HepG2 (cell line): ENCODE measurements at regions not wholly inside any gene's neighbourhood (a gene's known extent, or its start where the extent isn't known, plus 50 kb on each side); places are given as distances from the start of the nearest gene placed in this dataset.

ENCODE experiments used
- ATAC-seq: fragments of 200-7000 bp; cut with Tn5 transposase; 3 replicates; pipeline ENCODE4 v1.9.1; 2020; ENCODE audit warnings: mild to moderate bottlenecking, moderate library complexity
- BruUV-seq: library from RNA; stranded (reverse); fragments of 400-500 nt; replicated peaks from 2 replicates; lab custom pipeline; 2021; lab: Mats Ljungman, UMichigan
- CTCF ChIA-PET: fragments of 300-600 bp; formaldehyde crosslinking; extraction: SDS; loops from one replicate; lab custom pipeline; 2021; ENCODE audit warnings: low total read pairs, inconsistent platforms, low intra/inter-chr PET ratio; lab: Yijun Ruan, JAX
- POLR2A ChIA-PET: fragments of 350-600 bp; sonication (Branson Sonifier 250); formaldehyde crosslinking; loops from one replicate; lab custom pipeline; 2020; ENCODE audit warnings: antibody characterized with exemption, inconsistent platforms; lab: Yijun Ruan, JAX
- DNase-seq: peaks from one replicate; pipeline ENCODE4 v3.0.0-alpha.2; 2015; ENCODE audit warnings: low spot score
- FAIRE-seq: peaks from 3 replicates; lab custom pipeline; 2011; peaks lifted over from hg19 to GRCh38; lab: Jason Lieb, UNC
- H2AFZ ChIP-seq: one replicate; pipeline ENCODE4 v1.6.1; 2011; ENCODE audit warnings: low read length, inconsistent platforms
- H3K27ac ChIP-seq: fragments of 300-600 bp; 3 replicates; pipeline ENCODE4 v1.8.0; 2011; ENCODE audit warnings: mixed run types, mild to moderate bottlenecking, mixed read lengths, low read length, inconsistent platforms; ENCODE audit not compliant: insufficient read depth; ENCODE audit errors: extremely low read length
- H3K27me3 ChIP-seq, 2 experiments: fragments of 200-600 bp in 1 of 2; 2 replicates in 1 of 2; 3 replicates in 1 of 2; pipeline versions ENCODE4 v1.6.0 to v1.8.0; 2011; ENCODE audit warnings: low read length in 2 of 2, mild to moderate bottlenecking in 2 of 2, moderate library complexity in 2 of 2, inconsistent platforms in 1 of 2; ENCODE audit not compliant: insufficient read depth in 2 of 2, control insufficient read depth in 1 of 2
- H3K36me3 ChIP-seq, 2 experiments: fragments of 200-600 bp in 1 of 2; replicated peaks in 1 of 2; 2 replicates in 1 of 2; 3 replicates in 1 of 2; pipeline versions ENCODE4 v1.5.1 to v1.8.0; 2011; ENCODE audit warnings: low read length in 2 of 2, inconsistent platforms in 1 of 2; ENCODE audit not compliant: insufficient read depth in 2 of 2, control insufficient read depth in 1 of 2
- H3K4me1 ChIP-seq: 2 replicates; pipeline ENCODE4 v1.5.1; 2012; ENCODE audit warnings: low read length, inconsistent platforms; ENCODE audit not compliant: insufficient read depth
- H3K4me2 ChIP-seq: 2 replicates; pipeline ENCODE4 v1.6.0; 2011; ENCODE audit warnings: low read depth, low read length, inconsistent platforms
- H3K4me3 ChIP-seq, 3 experiments: fragments of 200-600 bp in 1 of 3; sonication (generic), shearing (Covaris generic) in 1 of 3; replicated peaks in 1 of 3; 2 replicates each; pipeline ENCODE4 v1.5.1; 2011 to 2016; ENCODE audit warnings: low read length in 3 of 3, inconsistent platforms in 2 of 3, low read depth in 2 of 3, mild to moderate bottlenecking in 2 of 3, control low read depth in 1 of 3, mixed read lengths in 1 of 3; ENCODE audit not compliant: insufficient read depth in 1 of 3
- H3K79me2 ChIP-seq: one replicate; pipeline ENCODE4 v1.6.1; 2011; ENCODE audit warnings: low read length, inconsistent platforms; ENCODE audit not compliant: insufficient read depth
- H3K9ac ChIP-seq: 2 replicates; pipeline ENCODE4 v1.6.0; 2011; ENCODE audit warnings: mild to moderate bottlenecking, low read depth, low read length, inconsistent platforms; ENCODE audit not compliant: insufficient read depth
- H3K9me3 ChIP-seq: 2 replicates; pipeline ENCODE4 v1.5.1; 2012; ENCODE audit warnings: mild to moderate bottlenecking, low read length
- H4K20me1 ChIP-seq: 2 replicates; pipeline ENCODE4 v1.6.0; 2011; ENCODE audit warnings: inconsistent platforms, mild to moderate bottlenecking, low read length, moderate library complexity; ENCODE audit not compliant: insufficient read depth
- AKNA ChIP-seq: sonication (generic); formaldehyde crosslinking; IDR thresholded peaks from 2 replicates; pipeline ENCODE4 v1.4.0; 2020; ENCODE audit warnings: missing genetic modification reagents, borderline replicate concordance
- PITX1 ChIP-seq: sonication (generic); formaldehyde crosslinking; IDR thresholded peaks from 2 replicates; pipeline ENCODE4 v1.5.1; 2020; ENCODE audit warnings: mild to moderate bottlenecking, missing genetic modification reagents
- RFXANK ChIP-seq: IDR thresholded peaks from 2 replicates; pipeline ENCODE4 v1.6.1; 2016
- WIZ ChIP-seq: sonication (generic); formaldehyde crosslinking; IDR thresholded peaks from 2 replicates; pipeline ENCODE4 v1.5.1; 2020; ENCODE audit warnings: mild to moderate bottlenecking, missing genetic modification reagents
- ZFP36L2 ChIP-seq: sonication (generic); formaldehyde crosslinking; IDR thresholded peaks from 2 replicates; pipeline ENCODE4 v1.4.0; 2020; ENCODE audit warnings: missing genetic modification reagents
- ZNF326 ChIP-seq: sonication (generic); formaldehyde crosslinking; IDR thresholded peaks from 2 replicates; pipeline ENCODE4 v1.4.0; 2020; ENCODE audit warnings: missing genetic modification reagents, borderline replicate concordance
- ZNF496 ChIP-seq: sonication (generic); formaldehyde crosslinking; IDR thresholded peaks from 2 replicates; pipeline ENCODE4 v1.8.1; 2023; ENCODE audit warnings: mild to moderate bottlenecking, moderate library complexity, missing genetic modification reagents; ENCODE audit not compliant: insufficient replicate concordance
- ZNF761 ChIP-seq: sonication (generic); formaldehyde crosslinking; conservative IDR thresholded peaks from 2 replicates; pipeline ENCODE4 v1.4.0; 2020; ENCODE audit warnings: mild to moderate bottlenecking, missing genetic modification reagents
- ZNF891 ChIP-seq: sonication (generic); formaldehyde crosslinking; IDR thresholded peaks from 2 replicates; pipeline ENCODE4 v1.5.0; 2020; ENCODE audit warnings: mild to moderate bottlenecking, missing genetic modification reagents
- WGBS: methylation state at CpG from one replicate; pipeline ENCODE4 v1.1.6; 2017; ENCODE audit warnings: low lambda C conversion rate; 5-methylcytosine and 5-hydroxymethylcytosine counted together
- in situ Hi-C: cut with HindIII; loops from 2 replicates; pipeline ENCODE4 v1.10.0; 2017; ENCODE audit warnings: low pct_unique_long_range_greater_than_20kb; ENCODE audit not compliant: extremely low pct_ligation_motif_present
- intact Hi-C: fragments of 100-400 bp; cut with micrococcal nuclease; formaldehyde crosslinking; loops from one replicate; pipeline ENCODE4 v1.10.0; 2022; ENCODE audit not compliant: unreplicated experiment
- TF ChIP-seq, protein P1 (sequence below): sonication (generic); formaldehyde crosslinking; IDR thresholded peaks from 2 replicates; pipeline ENCODE4 v1.4.0; 2020; ENCODE audit warnings: missing genetic modification reagents

- TF ChIP-seq ZNF496 (CRISPR knock-in tag) (no peak), WIZ (CRISPR knock-in tag) (no peak), ZNF326 (CRISPR knock-in tag) (no peak), ZNF891 (CRISPR knock-in tag) (no peak)
Observed at GRCh38 chr14:85234156-85235025, 295.6 kb upstream of the FLRT2 start (continued).

DNA sequence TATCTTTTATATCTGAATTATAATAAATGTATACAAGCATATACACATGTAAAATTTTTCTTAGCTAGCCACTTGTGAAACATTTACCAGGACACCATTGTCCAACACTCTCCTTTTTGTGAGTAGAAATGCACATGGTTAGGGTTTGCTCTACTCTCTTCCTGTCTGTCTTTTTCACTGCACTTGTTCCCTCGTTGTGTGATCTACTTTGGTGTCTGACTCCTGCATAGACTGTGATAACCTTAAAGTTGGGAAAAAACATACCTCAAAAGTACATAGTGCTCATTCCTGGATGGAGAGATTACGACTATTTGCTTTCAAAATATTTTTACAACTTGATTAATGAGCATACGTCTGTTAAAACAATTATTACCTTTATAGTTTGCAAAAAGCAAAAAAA is 294.1 kb upstream of the FLRT2 start:
- CTCF ChIA-PET, result no interaction called here

More for the DNA sequence above, 294.1 kb upstream of the FLRT2 start:
- no peaks in the 10 kb centered on the region for H3K4me1 ChIP-seq
- in situ Hi-C loops, result no loop called here
- no peak overlapping the region for H3K4me3 ChIP-seq
- no peak for ATAC-seq
- no peaks in the 10 kb centered on the region for H3K79me2 ChIP-seq
- no peaks in the 10 kb centered on the region for H4K20me1 ChIP-seq
- intact Hi-C loops, result no loop called here
- H2AFZ ChIP-seq, result no peak overlapping the region
- DNase-seq, result no peak
- 4% methylated on average over 3 of the region's 3 CpGs for WGBS
- H3K36me3 ChIP-seq, result no peaks in the 10 kb centered on the region
- no peak overlapping the region for H3K9ac ChIP-seq
- POLR2A ChIA-PET, result no interaction called here
- TF ChIP-seq PITX1 (CRISPR knock-in tag) (no peak), ZFP36L2 (CRISPR knock-in tag) (no peak), AKNA (CRISPR knock-in tag) (no peak), RFXANK (no peak), ZNF761 (CRISPR knock-in tag) (no peak)
- TF ChIP-seq, protein P1, sequence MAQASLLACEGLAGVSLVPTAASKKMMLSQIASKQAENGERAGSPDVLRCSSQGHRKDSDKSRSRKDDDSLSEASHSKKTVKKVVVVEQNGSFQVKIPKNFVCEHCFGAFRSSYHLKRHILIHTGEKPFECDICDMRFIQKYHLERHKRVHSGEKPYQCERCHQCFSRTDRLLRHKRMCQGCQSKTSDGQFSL (CRISPR knock-in tag), result no peak
- no peaks in the 10 kb centered on the region for H3K27me3 ChIP-seq
- H3K27ac ChIP-seq, result no peak overlapping the region
- H3K9me3 ChIP-seq, result peaks cover 68% of the 10 kb centered on the region
- no TSS peak for BruUV-seq
- no peak for FAIRE-seq
- H3K4me2 ChIP-seq, result no peak overlapping the region
